ENCODE measurements at regions not wholly inside any gene's neighbourhood (a gene's known extent, or its start where the extent isn't known, plus 50 kb on each side); places are given as distances from the start of the nearest gene placed in this dataset.

- TF ChIP-seq USF2 (IDR thresholded peaks at IDR 0.05), result no peak
- TF ChIP-seq HOXB13 (CRISPR knock-in tag; IDR thresholded peaks at IDR 0.05; ENCODE audit: low read depth), result no peak
Measured at GRCh38 chr13:86839221-86839620, 832.0 kb upstream of the SLITRK5 start (continued).

- H3K4me1 ChIP-seq, result no peaks in the 10 kb centered on the region
- CTCF ChIA-PET, result no interaction called here
- WGBS (ENCODE audit: missing lambda C conversion rate), result 35% methylated on average over 4 of the region's 11 CpGs
- no peak for TF ChIP-seq MAFK (IDR thresholded peaks at IDR 0.05; ENCODE audit: partially characterized antibody)
- no peak for TF ChIP-seq E2F6 (IDR thresholded peaks at IDR 0.05; ENCODE audit: borderline replicate concordance, low read depth)
- no peak for TF ChIP-seq ESRRA (IDR thresholded peaks at IDR 0.05; ENCODE audit: borderline replicate concordance, low read length)
- no peak for TF ChIP-seq KDM1A (IDR thresholded peaks at IDR 0.05; ENCODE audit: low read depth)
- TF ChIP-seq PHF8 (IDR thresholded peaks at IDR 0.05; ENCODE audit: borderline replicate concordance, low read depth), result no peak
- TF ChIP-seq HEYL (CRISPR knock-in tag; IDR thresholded peaks at IDR 0.05), result no peak
- no peak for TF ChIP-seq RCOR1 (IDR thresholded peaks at IDR 0.05; ENCODE audit: low read depth, low read length)
- no peak for TF ChIP-seq HOXB5 (CRISPR knock-in tag; IDR thresholded peaks at IDR 0.05)
- H3K4me2 ChIP-seq, result no peak overlapping the region
- H3K27ac ChIP-seq, result no peak overlapping the region
- POLR2A ChIA-PET, result no interaction called here
- H3K9me3 ChIP-seq, result no peaks in the 10 kb centered on the region
- H3K4me3 ChIP-seq, result no peak overlapping the region
- FAIRE-seq, result no peak
- ATAC-seq, result no peak
- DNase-seq (ENCODE audit: low read depth in 1 of 2, low spot score in 1 of 2), result no peak
Measured at GRCh38 chr13:86840250-86841191, 830.6 kb upstream of the SLITRK5 start.

- Histone ChIP-seq H3K27ac (no peak overlapping the region), H3K4me1 (no peaks in the 10 kb centered on the region), H3K4me3 (no peak overlapping the region), H3K9me3 (no peaks in the 10 kb centered on the region), H3K4me2 (no peak overlapping the region)
- CTCF ChIA-PET, result no interaction called here
- POLR2A ChIA-PET, result no interaction called here
- no CpG with 5 or more reads among the region's 1 CpG for WGBS (ENCODE audit: missing lambda C conversion rate)
- DNase-seq (ENCODE audit: low read depth in 1 of 2, low spot score in 1 of 2) (no peak), ATAC-seq (no peak), FAIRE-seq (no peak)
- TF ChIP-seq GATA3 (IDR thresholded peaks at IDR 0.05; ENCODE audit: borderline replicate concordance), result no peak
- no peak for TF ChIP-seq CHD4 (IDR thresholded peaks at IDR 0.05; ENCODE audit: borderline replicate concordance)
- TF ChIP-seq NPAS2 (CRISPR knock-in tag; IDR thresholded peaks at IDR 0.05; ENCODE audit: borderline replicate concordance), result no peak
- TF ChIP-seq KDM1A (IDR thresholded peaks at IDR 0.05; ENCODE audit: low read depth), result no peak
- no peak for TF ChIP-seq SREBF2 (IDR thresholded peaks at IDR 0.05)
- no peak for TF ChIP-seq JUN (IDR thresholded peaks at IDR 0.05)
- TF ChIP-seq ATOH8 (CRISPR knock-in tag; IDR thresholded peaks at IDR 0.05; ENCODE audit: low read depth), result no peak
- TF ChIP-seq EHF (CRISPR knock-in tag; IDR thresholded peaks at IDR 0.05), result no peak
- TF ChIP-seq RNF2 (IDR thresholded peaks at IDR 0.05; ENCODE audit: borderline replicate concordance, low read depth), result no peak
- no peak for TF ChIP-seq NFE2L2 (conservative IDR thresholded peaks at IDR 0.05; ENCODE audit: low read length)
- TF ChIP-seq NR3C1 (IDR thresholded peaks at IDR 0.05), result no peak
- TF ChIP-seq PHF8 (IDR thresholded peaks at IDR 0.05; ENCODE audit: borderline replicate concordance, low read depth), result no peak
- no peak for TF ChIP-seq POLR2AphosphoS2 (conservative IDR thresholded peaks at IDR 0.05; ENCODE audit: low read length)
- TF ChIP-seq TP53 (CRISPR knock-in tag; IDR thresholded peaks at IDR 0.05), result no peak
- TF ChIP-seq ZSCAN20 (CRISPR knock-in tag; IDR thresholded peaks at IDR 0.05), result no peak
- no peak for TF ChIP-seq FOSL2 (IDR thresholded peaks at IDR 0.05)
- TF ChIP-seq FOSL2 (CRISPR knock-in tag; IDR thresholded peaks at IDR 0.05), result no peak
- TF ChIP-seq HES2 (IDR thresholded peaks at IDR 0.05), result no peak
- no peak for TF ChIP-seq HMGXB4 (CRISPR knock-in tag; IDR thresholded peaks at IDR 0.05; ENCODE audit: borderline replicate concordance)
Measured at GRCh38 chr13:86841264-86841663, 829.9 kb upstream of the SLITRK5 start.
